PFSK-1 (cell line): ENCODE measurements at regions not wholly inside any gene's neighbourhood (a gene's known extent, or its start where the extent isn't known, plus 50 kb on each side); places are given as distances from the start of the nearest gene placed in this dataset.

Source experiments
- FOXP2 ChIP-seq: optimal IDR thresholded peaks from 2 replicates; pipeline ENCODE3; 2011; ENCODE audit warnings: borderline replicate concordance, control low read depth, inconsistent platforms; ENCODE audit not compliant: insufficient read depth; ENCODE audit errors: extremely low read length, extremely low read depth
- POLR2AphosphoS5 ChIP-seq: IDR thresholded peaks from 2 replicates; pipeline ENCODE4 v1.6.1; 2012; ENCODE audit warnings: low read depth, mild to moderate bottlenecking, control low read depth, low read length, moderate library complexity
- REST ChIP-seq, 2 experiments: IDR thresholded peaks; 2 replicates each; pipeline versions ENCODE4 v1.6.1 to v1.8.0; 2011 to 2012; ENCODE audit warnings: low read depth in 2 of 2, low read length in 2 of 2, control low read depth in 1 of 2, inconsistent platforms in 1 of 2, mild to moderate bottlenecking in 1 of 2, moderate library complexity in 1 of 2; ENCODE audit not compliant: insufficient read depth in 1 of 2
- SIN3A ChIP-seq: IDR thresholded peaks from 2 replicates; pipeline ENCODE4 v1.6.1; 2012; ENCODE audit warnings: mild to moderate bottlenecking, low read length, moderate library complexity, borderline replicate concordance; ENCODE audit not compliant: insufficient read depth
- TAF1 ChIP-seq: IDR thresholded peaks from 2 replicates; pipeline ENCODE4 v1.6.1; 2012; ENCODE audit warnings: low read length, control low read depth, borderline replicate concordance; ENCODE audit not compliant: insufficient read depth

- TF ChIP-seq REST (IDR thresholded peaks at IDR 0.05; ENCODE audit: insufficient read depth in 1 of 2, low read depth in 2 of 2, low read length in 2 of 2) (no peak), FOXP2 (no peak), POLR2AphosphoS5 (no peak), TAF1 (no peak), SIN3A (no peak)
These were observed 1952.6 kb upstream of the WWC1 start for GRCh38 chr5:166338801-166339200.

GRCh38 chr5:166340039-166340438 is 1951.4 kb upstream of the WWC1 start:
- no peak for TF ChIP-seq REST (IDR thresholded peaks at IDR 0.05; ENCODE audit: insufficient read depth in 1 of 2, low read depth in 2 of 2, low read length in 2 of 2)
- no peak for TF ChIP-seq POLR2AphosphoS5
- TF ChIP-seq FOXP2 = no peak
- no peak for TF ChIP-seq SIN3A
- no peak for TF ChIP-seq TAF1

- no peak for TF ChIP-seq POLR2AphosphoS5
- no peak for TF ChIP-seq TAF1
- no peak for TF ChIP-seq FOXP2
- TF ChIP-seq REST (IDR thresholded peaks at IDR 0.05; ENCODE audit: insufficient read depth in 1 of 2, low read depth in 2 of 2, low read length in 2 of 2) = no peak
- TF ChIP-seq SIN3A = no peak
These were observed 1949.6 kb upstream of the WWC1 start for GRCh38 chr5:166341740-166342337.

- no peak for TF ChIP-seq POLR2AphosphoS5
- TF ChIP-seq TAF1 = no peak
- TF ChIP-seq FOXP2 = no peak
- no peak for TF ChIP-seq REST (IDR thresholded peaks at IDR 0.05; ENCODE audit: insufficient read depth in 1 of 2, low read depth in 2 of 2, low read length in 2 of 2)
- TF ChIP-seq SIN3A = no peak
These were observed 1949.0 kb upstream of the WWC1 start for GRCh38 chr5:166342402-166342801.

GRCh38 chr5:166346726-166347374 is 1944.6 kb upstream of the WWC1 start:
- no peak for TF ChIP-seq FOXP2
- no peak for TF ChIP-seq POLR2AphosphoS5
- no peak for TF ChIP-seq REST (IDR thresholded peaks at IDR 0.05; ENCODE audit: insufficient read depth in 1 of 2, low read depth in 2 of 2, low read length in 2 of 2)
- TF ChIP-seq TAF1 = no peak
- TF ChIP-seq SIN3A = no peak
